ENCODE measurements at regions not wholly inside any gene's neighbourhood (a gene's known extent, or its start where the extent isn't known, plus 50 kb on each side); places are given as distances from the start of the nearest gene placed in this dataset.

GRCh38 chr7:20021066-20021465 lies 196.1 kb downstream of the MACC1 start:
- TF ChIP-seq POLR2A (IDR thresholded peaks at IDR 0.05) (no peak), POLR2AphosphoS5 (IDR thresholded peaks at IDR 0.05; ENCODE audit: insufficient read depth in 1 of 2, low read depth in 1 of 2) (no peak)

Data from vagina (tissue), 2 donors.